PC-3 (cell line): ENCODE measurements at regions not wholly inside any gene's neighbourhood (a gene's known extent, or its start where the extent isn't known, plus 50 kb on each side); places are given as distances from the start of the nearest gene placed in this dataset.
A peak's percentile ranks its signal among the peaks of the same experiment; 100 is the strongest.

Source experiments
- ATAC-seq: fragments of 200-7000 bp; cut with Tn5 transposase; 2 replicates; pipeline ENCODE4 v1.9.1; 2020; ENCODE audit warnings: mild to moderate bottlenecking, moderate library complexity
- BruUV-seq: library from RNA; stranded (reverse); fragments of 400-500 nt; replicated peaks from 2 replicates; lab custom pipeline; 2021; lab: Mats Ljungman, UMichigan
- CTCF ChIA-PET: fragments of 300-600 bp; sonication (Branson Sonifier 250); formaldehyde crosslinking; loops from one replicate; lab custom pipeline; 2022; ENCODE audit warnings: antibody characterized with exemption; lab: Charles Lee
- POLR2A ChIA-PET: fragments of 300-600 bp; sonication (Branson Sonifier 250); formaldehyde crosslinking; loops from one replicate; lab custom pipeline; 2022; ENCODE audit warnings: antibody characterized with exemption; ENCODE audit not compliant: unreplicated experiment; lab: Charles Lee
- DNase-seq: peaks from one replicate; pipeline ENCODE4 v3.0.0-alpha.2; 2015
- H2AFZ ChIP-seq: fragments of 300-600 bp; sonication (generic); 2 replicates; pipeline ENCODE4 v1.6.0; 2016; ENCODE audit warnings: antibody characterized with exemption, low read length
- H3F3A ChIP-seq: fragments of 300-600 bp; sonication (generic); one replicate; pipeline ENCODE4 v1.6.0; 2017; ENCODE audit warnings: antibody characterized with exemption, low read length, control low read depth, mild to moderate bottlenecking; ENCODE audit not compliant: unreplicated experiment
- H3K27ac ChIP-seq: fragments of 300-600 bp; sonication (generic); 2 replicates; pipeline ENCODE4 v1.5.1; 2016; ENCODE audit warnings: mild to moderate bottlenecking, low read length
- H3K27me3 ChIP-seq: fragments of 300-600 bp; sonication (generic); 2 replicates; pipeline ENCODE4 v1.6.1; 2016; ENCODE audit warnings: low read length, mixed read lengths
- H3K36me3 ChIP-seq: fragments of 300-600 bp; sonication (generic); 2 replicates; pipeline ENCODE4 v1.6.1; 2016; ENCODE audit warnings: low read depth, mixed run types, low read length, mixed read lengths
- H3K4me1 ChIP-seq: fragments of 300-600 bp; sonication (generic); 2 replicates; pipeline ENCODE4 v1.5.1; 2016; ENCODE audit warnings: low read length; ENCODE audit not compliant: insufficient read depth
- H3K4me2 ChIP-seq: fragments of 300-600 bp; sonication (generic); 2 replicates; pipeline ENCODE4 v1.6.0; 2016; ENCODE audit warnings: low read length
- H3K4me3 ChIP-seq: fragments of 300-600 bp; sonication (generic); 2 replicates; pipeline ENCODE4 v1.5.1; 2016; ENCODE audit warnings: mild to moderate bottlenecking, low read length, mixed read lengths
- H3K79me2 ChIP-seq: fragments of 300-600 bp; sonication (generic); 2 replicates; pipeline ENCODE4 v1.6.1; 2017; ENCODE audit warnings: low read length, mixed read lengths
- H3K9ac ChIP-seq: fragments of 300-600 bp; sonication (generic); 2 replicates; pipeline ENCODE4 v1.6.0; 2016; ENCODE audit warnings: mild to moderate bottlenecking, low read length
- H3K9me2 ChIP-seq: fragments of 300-600 bp; sonication (generic); replicated peaks from 2 replicates; pipeline ENCODE4 v1.6.1; 2016; ENCODE audit warnings: mixed run types, low read length, mixed read lengths
- H3K9me3 ChIP-seq: fragments of 300-600 bp; sonication (generic); 2 replicates; pipeline ENCODE4 v1.6.1; 2016; ENCODE audit warnings: low read length, mixed read lengths
- H4K20me1 ChIP-seq: fragments of 300-600 bp; sonication (generic); 2 replicates; pipeline ENCODE4 v1.6.1; 2016; ENCODE audit warnings: low read length, mixed read lengths
- CTCF ChIP-seq: fragments of 300-600 bp; sonication (generic); conservative IDR thresholded peaks from 2 replicates; pipeline ENCODE4 v1.5.1; 2017; ENCODE audit warnings: antibody characterized with exemption, low read depth, mild to moderate bottlenecking, low read length
- EZH2 ChIP-seq: fragments of 300-600 bp; sonication (generic); IDR thresholded peaks from one replicate; pipeline ENCODE4 v1.6.1; 2017; ENCODE audit warnings: antibody characterized with exemption, mild to moderate bottlenecking, low read length; ENCODE audit not compliant: unreplicated experiment
- EZH2phosphoT487 ChIP-seq: fragments of 300-600 bp; sonication (generic); IDR thresholded peaks from 2 replicates; pipeline ENCODE4 v1.6.1; 2018; ENCODE audit warnings: mild to moderate bottlenecking, antibody characterized with exemption, low read length, borderline replicate concordance
- intact Hi-C: fragments of 100-400 bp; cut with micrococcal nuclease; formaldehyde crosslinking; loops from 2 replicates; pipeline ENCODE4 v1.9.0; 2023

- ChIA-PET CTCF (no interaction called here), POLR2A (interaction anchor here (0.5 kb wide), 1 partner anchor 179 kb away, joined by 6 read pairs; no protein-coding TSS in a partner anchor)
- Histone ChIP-seq H3K4me1 (no peaks in the 10 kb centered on the region), H3K4me3 (no peak overlapping the region), H3K9me2 (0 out of 2 replicates have a peak, but pooled peaks cover 3% of the 10 kb centered on the region), H3K36me3 (no peaks in the 10 kb centered on the region), H3K27ac (no peak overlapping the region), H3K9ac (no peak overlapping the region), H3K4me2 (no peak overlapping the region), H3K27me3 (no peaks in the 10 kb centered on the region), H3K9me3 (no peaks in the 10 kb centered on the region), H3F3A (no peaks in the 10 kb centered on the region), H2AFZ (no peak overlapping the region), H3K79me2 (no peaks in the 10 kb centered on the region), H4K20me1 (no peaks in the 10 kb centered on the region)
- TF ChIP-seq CTCF (no peak), EZH2phosphoT487 (no peak), EZH2 (no peak)
- intact Hi-C loops = no loop called here
- no peak for ATAC-seq
- DNase-seq = peak; percentile 30
- no TSS peak for BruUV-seq
These were observed 242.0 kb downstream of the SHQ1 start for GRCh38 chr3:72606005-72606800.

GRCh38 chr3:72604328-72604727, 243.9 kb downstream of the SHQ1 start:
- BruUV-seq = no TSS peak
- no peaks in the 10 kb centered on the region for H3F3A ChIP-seq
- no peak overlapping the region for H3K27ac ChIP-seq
- no peak overlapping the region for H2AFZ ChIP-seq
- ATAC-seq (no peak), DNase-seq (no peak)
- 0 out of 2 replicates have a peak, but pooled peaks cover 3% of the 10 kb centered on the region for H3K9me2 ChIP-seq
- H3K9ac ChIP-seq = no peak overlapping the region
- no peak for TF ChIP-seq EZH2phosphoT487
- no peak for TF ChIP-seq CTCF
- no peak for TF ChIP-seq EZH2
- ChIA-PET CTCF (no interaction called here), POLR2A (no interaction called here)
- no peaks in the 10 kb centered on the region for H3K27me3 ChIP-seq
- no peaks in the 10 kb centered on the region for H3K36me3 ChIP-seq
- intact Hi-C loops = no loop called here
- no peaks in the 10 kb centered on the region for H3K4me1 ChIP-seq
- H4K20me1 ChIP-seq = no peaks in the 10 kb centered on the region
- no peaks in the 10 kb centered on the region for H3K79me2 ChIP-seq
- no peaks in the 10 kb centered on the region for H3K9me3 ChIP-seq
- H3K4me2 ChIP-seq = no peak overlapping the region
- H3K4me3 ChIP-seq = no peak overlapping the region
